ENCODE measurements at regions not wholly inside any gene's neighbourhood (a gene's known extent, or its start where the extent isn't known, plus 50 kb on each side); places are given as distances from the start of the nearest gene placed in this dataset.
"Not testable (repeated sequence)": the region's sequence is repeated elsewhere in the genome, so short reads cannot be mapped to it uniquely, and the experiment has no call there.

DNA sequence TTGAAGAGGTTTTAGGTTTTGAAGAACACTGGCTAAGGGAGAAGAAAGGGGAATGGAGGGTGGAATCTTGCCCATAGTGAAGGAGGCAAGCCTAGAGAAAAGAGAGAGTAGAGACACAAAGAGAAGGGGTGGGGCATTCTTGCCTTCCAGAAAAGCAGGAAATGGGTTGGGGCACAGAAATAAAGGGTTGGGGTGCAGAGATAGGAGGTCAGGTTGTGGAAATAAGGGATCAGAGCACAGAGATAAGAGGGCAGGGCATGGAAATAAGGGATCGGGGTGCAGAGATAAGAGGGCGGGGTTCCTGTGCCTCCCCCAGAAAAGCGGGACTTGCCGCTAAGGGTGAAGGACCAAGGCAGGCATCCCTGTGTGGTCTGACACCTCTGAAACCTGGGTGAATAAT, 69.9 kb downstream of the ALG1L2 start:
- DNase-seq, result not testable (repeated sequence)

GRCh38 chr3:130153247-130153646, 71.6 kb downstream of the ALG1L2 start:
- DNase-seq, result not testable (repeated sequence)

DNA sequence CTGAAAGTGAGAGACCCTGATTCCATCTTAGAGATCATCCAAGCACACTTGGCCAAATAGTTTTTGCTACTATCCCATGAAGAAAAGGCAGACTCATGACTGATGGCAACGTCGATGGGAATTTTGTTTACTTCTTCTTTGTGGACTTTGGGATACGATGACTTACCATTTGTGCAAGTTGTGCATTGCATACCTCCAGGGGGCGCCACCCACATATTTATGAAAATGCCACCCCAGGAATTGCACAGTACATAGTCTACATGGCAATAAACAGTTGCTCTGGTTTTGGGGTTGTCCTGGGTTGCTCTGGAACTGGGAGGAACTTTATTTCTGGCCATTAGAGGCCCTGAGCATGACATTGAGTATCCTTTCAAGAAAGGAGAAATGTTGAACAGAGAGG, 73.8 kb downstream of the ALG1L2 start:
- not testable (repeated sequence) for DNase-seq

GRCh38 chr3:130166856-130167255, 85.2 kb downstream of the ALG1L2 start:
- not testable (repeated sequence) for DNase-seq

DNA sequence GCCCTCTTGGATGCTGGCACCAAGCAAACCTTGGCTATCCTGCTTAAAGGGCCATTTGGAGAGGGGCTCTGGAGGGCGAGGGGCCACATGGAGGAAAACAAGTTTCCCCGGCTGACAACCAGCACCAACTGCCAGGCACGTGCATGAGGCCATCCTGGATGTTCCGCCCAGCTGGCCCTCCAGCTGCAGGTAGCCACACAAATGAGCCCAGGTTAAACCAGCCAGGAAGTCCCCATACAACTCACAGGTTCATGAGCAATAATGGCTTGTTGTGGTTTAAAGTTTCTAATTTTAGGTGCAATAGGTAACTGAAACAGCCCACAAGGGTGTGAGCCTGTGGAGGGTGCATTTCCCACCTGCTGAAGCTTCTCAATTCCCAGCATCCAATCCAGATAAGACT, 93.6 kb downstream of the ALG1L2 start:
- not testable (repeated sequence) for DNase-seq

DNA sequence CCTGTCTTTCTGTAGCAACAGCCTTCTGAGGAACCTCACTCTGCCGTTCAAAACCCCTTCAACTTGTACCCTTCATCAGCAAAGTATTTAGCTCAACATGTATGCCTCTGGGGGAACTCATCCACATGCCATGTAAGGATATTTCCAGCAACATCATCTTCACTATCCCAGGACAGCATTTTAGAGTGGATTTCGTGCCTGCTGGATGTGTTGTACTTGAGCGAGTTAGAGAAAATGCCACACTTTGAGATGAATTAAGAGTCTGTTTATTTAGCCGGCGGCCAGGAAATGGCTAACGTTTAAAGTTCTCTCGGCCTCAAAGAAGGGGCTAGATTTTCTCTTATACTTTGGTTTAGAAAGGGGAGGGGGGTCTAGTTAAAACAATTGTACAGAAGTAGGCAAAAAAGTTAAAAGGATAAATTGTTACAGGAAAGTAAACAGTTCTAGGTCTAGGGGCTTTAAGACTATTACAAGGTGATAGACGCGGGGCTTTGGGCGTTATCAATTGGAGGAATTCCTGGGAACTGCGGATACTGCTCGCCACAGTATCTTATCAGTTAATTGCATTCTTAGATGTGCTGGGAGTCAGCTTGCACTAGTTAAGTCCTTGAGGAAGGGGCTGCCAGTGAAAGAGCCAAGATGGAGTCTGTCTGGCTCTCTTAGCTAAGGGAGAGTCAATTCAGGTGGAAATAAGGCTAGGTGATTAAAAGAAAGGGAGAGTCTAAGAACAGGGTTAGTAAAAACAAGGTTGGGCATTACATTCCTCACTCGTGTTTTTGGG, 95.0 kb downstream of the ALG1L2 start:
- DNase-seq, result not testable (repeated sequence)

- not testable (repeated sequence) for DNase-seq
These were observed 97.2 kb downstream of the ALG1L2 start for GRCh38 chr3:130178835-130179234.

DNA sequence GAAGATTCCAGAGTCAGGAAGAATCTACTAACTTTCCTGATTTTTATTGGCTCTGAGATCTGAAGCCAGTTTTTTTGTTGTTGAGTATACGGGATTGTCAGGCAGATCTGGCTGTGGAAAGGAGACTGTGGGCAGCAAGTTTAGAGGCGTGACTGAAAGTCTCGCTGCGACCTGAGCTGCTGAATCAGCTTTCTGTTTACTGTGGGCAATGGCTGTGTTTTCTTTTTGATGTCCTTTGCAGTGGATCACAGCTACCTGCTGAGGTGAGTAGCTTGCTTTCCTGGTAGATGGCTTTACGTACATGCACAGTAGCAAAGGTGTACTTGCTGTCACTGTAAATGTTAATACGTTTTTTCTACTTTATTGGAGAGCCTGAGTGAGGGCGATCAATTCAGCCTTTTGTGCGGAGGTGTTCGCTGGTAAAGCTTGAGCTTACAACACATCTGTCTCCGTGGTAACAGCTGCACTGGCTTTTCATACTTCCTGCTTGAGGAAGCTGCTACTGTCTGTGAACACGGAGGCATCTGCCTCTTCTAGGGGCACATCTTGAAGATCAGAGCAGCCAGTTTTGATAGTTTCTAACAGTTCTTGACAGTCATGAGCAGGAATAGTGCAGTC, 97.8 kb downstream of the ALG1L2 start:
- DNase-seq, result peak; percentile 39

DNA sequence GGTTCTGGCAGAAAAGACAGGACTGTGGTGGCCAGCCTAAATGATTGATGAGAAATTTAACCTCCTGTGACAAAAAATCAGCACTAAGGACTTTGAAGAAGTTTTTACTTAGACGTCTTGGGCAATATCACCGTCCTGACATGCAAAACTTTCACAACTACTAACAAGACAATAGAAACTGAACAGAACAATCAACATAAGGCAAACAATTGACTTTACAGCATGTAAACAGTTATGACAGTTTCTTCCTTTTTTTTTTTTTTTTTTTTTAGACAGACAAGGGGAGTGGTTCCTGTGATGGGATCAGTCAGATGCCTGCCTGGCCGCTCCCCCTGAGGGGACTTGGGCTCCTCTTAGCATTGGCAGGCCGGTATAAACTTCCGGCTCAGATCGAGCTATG, 100.8 kb downstream of the ALG1L2 start:
- not testable (repeated sequence) for DNase-seq

DNA sequence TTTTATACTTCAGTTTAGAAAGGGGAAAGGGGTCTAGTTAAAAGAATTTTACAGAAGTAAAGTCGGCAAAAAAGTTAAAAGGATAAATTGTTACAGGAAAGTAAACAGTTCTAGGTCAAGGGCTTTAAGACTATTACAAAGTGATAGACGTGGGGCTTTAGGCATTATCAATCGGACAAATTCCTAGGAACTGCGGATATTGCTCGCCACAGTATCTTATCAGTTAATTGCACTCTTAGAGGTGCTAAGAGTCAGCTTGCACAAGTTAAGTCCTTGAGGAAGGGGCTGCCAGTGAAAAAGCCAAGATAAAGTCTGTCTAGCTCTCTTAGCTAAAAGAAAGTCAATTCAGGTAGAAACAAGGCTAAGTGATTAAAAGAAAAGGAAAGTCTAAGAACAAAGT, 102.1 kb downstream of the ALG1L2 start:
- DNase-seq, result not testable (repeated sequence)

GRCh38 chr3:130184152-130185024, 102.8 kb downstream of the ALG1L2 start:
- DNase-seq, result not testable (repeated sequence)

GRCh38 chr3:130201272-130201671, 119.6 kb downstream of the ALG1L2 start:
- DNase-seq, result not testable (repeated sequence)

DNA sequence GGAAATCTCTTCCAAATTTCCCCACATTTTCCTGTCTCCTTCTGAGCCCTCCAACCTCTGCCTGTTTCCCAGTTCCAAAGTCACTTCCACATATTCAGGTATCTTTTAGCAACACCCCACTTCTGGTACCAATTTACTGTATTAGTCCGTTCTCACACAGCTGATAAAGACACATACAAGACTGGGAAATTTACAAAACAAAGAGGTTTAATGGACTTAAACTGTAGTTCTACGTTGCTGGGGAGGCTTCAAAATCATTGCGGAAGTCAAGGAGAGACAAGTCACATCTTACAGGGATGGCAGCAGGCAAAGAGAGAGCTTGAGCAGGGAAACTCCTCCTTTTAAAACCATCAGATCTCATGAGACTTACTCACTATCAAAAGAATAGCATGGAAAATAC, 122.0 kb downstream of the ALG1L2 start:
- not testable (repeated sequence) for DNase-seq

GRCh38 chr3:130227540-130227939, 117.9 kb upstream of the COL6A5 start:
- DNase-seq, result no peak

GRCh38 chr3:130242850-130243569, 102.5 kb upstream of the COL6A5 start:
- DNase-seq, result no peak

- DNase-seq, result no peak
These were observed 101.7 kb upstream of the COL6A5 start for GRCh38 chr3:130243808-130244207.

GRCh38 chr3:130250982-130251381, 94.5 kb upstream of the COL6A5 start:
- no peak for DNase-seq

DNA sequence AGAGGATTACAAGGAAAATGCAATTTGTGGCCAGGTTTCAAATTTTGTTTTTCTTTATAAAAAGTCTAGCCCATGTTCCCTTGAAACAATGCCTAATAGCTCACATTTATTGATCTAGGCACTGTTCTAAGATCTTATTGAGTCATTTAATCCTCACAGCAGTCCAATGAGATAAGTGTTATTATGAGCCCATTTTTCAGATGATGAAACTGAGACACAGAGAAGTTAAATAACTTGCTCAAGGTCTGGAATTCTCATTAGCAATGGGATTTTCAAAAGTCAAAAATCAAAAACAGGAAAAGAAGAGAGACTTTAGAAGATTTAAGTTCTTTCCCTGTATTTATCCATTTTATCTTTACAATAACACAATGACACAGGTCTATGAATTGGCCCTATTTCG, 90.0 kb upstream of the COL6A5 start:
- DNase-seq, result no peak

DNA sequence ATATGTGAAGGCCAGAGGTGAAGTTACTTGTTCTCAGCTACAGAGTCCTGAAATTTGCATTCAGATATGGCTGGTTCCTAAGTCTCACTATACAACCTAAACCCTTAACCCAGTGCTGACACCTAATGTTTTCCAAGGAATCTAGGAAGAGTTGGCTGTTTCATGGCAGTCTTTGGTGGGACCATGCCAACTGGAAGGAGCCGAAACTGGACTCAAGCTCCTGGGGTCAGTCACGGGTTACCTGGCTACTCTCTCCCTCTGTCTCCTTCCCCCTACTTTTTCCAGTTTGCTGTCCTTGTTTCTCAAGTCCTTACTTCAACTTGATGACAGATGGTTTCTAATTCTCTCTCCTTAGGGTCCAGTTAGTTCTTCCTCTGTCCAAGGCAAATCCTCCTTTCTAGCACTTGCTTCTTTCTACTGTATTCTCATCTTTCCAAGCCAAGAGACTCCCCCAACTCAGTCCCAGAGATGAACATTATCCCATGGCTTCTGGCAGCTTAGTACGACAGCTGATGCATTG, 88.6 kb upstream of the COL6A5 start:
- DNase-seq, result no peak

DNA sequence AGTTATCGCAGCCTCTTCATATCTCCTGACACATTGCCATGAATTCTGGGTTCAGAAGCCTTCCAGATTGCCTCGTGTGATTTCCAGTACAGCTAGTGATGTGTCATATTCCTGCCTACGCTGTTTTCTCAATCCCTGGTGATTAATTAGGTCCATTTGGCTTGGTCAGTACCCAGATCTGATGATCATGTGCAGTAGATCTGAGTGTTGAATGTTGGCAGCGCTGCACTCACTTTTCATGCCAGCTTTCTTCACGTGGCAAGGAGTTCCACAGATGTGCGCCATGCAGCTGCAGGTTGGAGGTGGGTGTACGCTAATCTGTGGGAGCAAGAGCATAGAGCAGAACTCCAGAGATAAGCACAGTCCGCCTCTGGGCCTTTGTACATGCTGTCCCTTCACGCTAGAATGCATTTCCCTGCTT, 86.9 kb upstream of the COL6A5 start:
- no peak for DNase-seq

- DNase-seq, result peak; percentile 18
These were observed 86.2 kb upstream of the COL6A5 start for GRCh38 chr3:130259166-130259874.

- no peak for DNase-seq
These were observed 84.6 kb upstream of the COL6A5 start for GRCh38 chr3:130260918-130261317.
